IMR-90 (cell line): ENCODE measurements at regions not wholly inside any gene's neighbourhood (a gene's known extent, or its start where the extent isn't known, plus 50 kb on each side); places are given as distances from the start of the nearest gene placed in this dataset.

Experiments
- ATAC-seq: fragments of 200-7000 bp; cut with Tn5 transposase; 2 replicates; pipeline ENCODE4 v1.9.1; 2020; ENCODE audit warnings: low read depth, mild to moderate bottlenecking, moderate library complexity
- BruUV-seq: library from RNA; stranded (reverse); fragments of 400-500 nt; replicated peaks from 2 replicates; lab custom pipeline; 2021; lab: Mats Ljungman, UMichigan
- CTCF ChIA-PET: fragments of 300-600 bp; formaldehyde crosslinking; extraction: SDS; loops from one replicate; lab custom pipeline; 2021; ENCODE audit warnings: antibody characterized with exemption; lab: Yijun Ruan, JAX
- POLR2A ChIA-PET: fragments of 300-600 bp; sonication (Branson Sonifier 250); formaldehyde crosslinking; loops from one replicate; lab custom pipeline; 2022; ENCODE audit warnings: antibody characterized with exemption; ENCODE audit not compliant: unreplicated experiment; lab: Charles Lee
- DNase-seq: peaks from one replicate; pipeline ENCODE4 v3.0.0; 2013
- H2AFZ ChIP-seq: replicated peaks from 2 replicates; pipeline ENCODE3; 2013; ENCODE audit warnings: low read length, mild to moderate bottlenecking; ENCODE audit not compliant: poor library complexity
- H2AK5ac ChIP-seq: 2 replicates; pipeline ENCODE4 v1.6.1; 2013; ENCODE audit warnings: low read depth, low read length, inconsistent platforms
- H2AK9ac ChIP-seq: replicated peaks from 2 replicates; pipeline ENCODE3; 2013; ENCODE audit warnings: mild to moderate bottlenecking, low read depth, low read length, moderate library complexity; ENCODE audit not compliant: poor library complexity
- H2BK120ac ChIP-seq: 2 replicates; pipeline ENCODE4 v1.6.1; 2013; ENCODE audit warnings: low read depth, low read length, inconsistent platforms
- H2BK15ac ChIP-seq: 3 replicates; pipeline ENCODE4 v1.6.1; 2013; ENCODE audit warnings: low read depth, low read length, inconsistent platforms
- H2BK20ac ChIP-seq: 2 replicates; pipeline ENCODE4 v1.6.1; 2013; ENCODE audit warnings: low read depth, mild to moderate bottlenecking, inconsistent platforms, low read length, moderate library complexity
- H2BK5ac ChIP-seq: 2 replicates; pipeline ENCODE4 v1.6.1; 2013; ENCODE audit warnings: mild to moderate bottlenecking, low read depth, low read length, inconsistent platforms; ENCODE audit not compliant: poor library complexity, severe bottlenecking
- H3K14ac ChIP-seq: replicated peaks from 2 replicates; pipeline ENCODE4 v1.6.1; 2013; ENCODE audit warnings: low read depth, low read length, inconsistent platforms
- H3K18ac ChIP-seq: 2 replicates; pipeline ENCODE4 v1.6.1; 2013; ENCODE audit warnings: low read depth, low read length, control low read depth
- H3K23ac ChIP-seq: 2 replicates; pipeline ENCODE4 v1.6.1; 2013; ENCODE audit warnings: low read depth, low read length, inconsistent platforms
- H3K27ac ChIP-seq: 2 replicates; pipeline ENCODE4 v1.5.1; 2013; ENCODE audit warnings: mild to moderate bottlenecking, control low read depth, low read length; ENCODE audit not compliant: insufficient read depth
- H3K27me3 ChIP-seq: 2 replicates; pipeline ENCODE4 v1.6.1; 2013; ENCODE audit warnings: low read length; ENCODE audit not compliant: control insufficient read depth, insufficient read depth
- H3K36me3 ChIP-seq: 2 replicates; pipeline ENCODE4 v1.6.1; 2013; ENCODE audit warnings: low read length, mixed read lengths; ENCODE audit not compliant: control insufficient read depth, insufficient read depth
- H3K4ac ChIP-seq: 2 replicates; pipeline ENCODE4 v1.6.1; 2013; ENCODE audit warnings: low read depth, low read length, inconsistent platforms
- H3K4me1 ChIP-seq: 2 replicates; pipeline ENCODE4 v1.6.1; 2013; ENCODE audit warnings: low read length, mixed read lengths; ENCODE audit not compliant: control insufficient read depth, insufficient read depth
- H3K4me2 ChIP-seq: 2 replicates; pipeline ENCODE4 v1.6.1; 2013; ENCODE audit warnings: low read depth, mild to moderate bottlenecking, control low read depth, low read length, moderate library complexity
- H3K4me3 ChIP-seq: 2 replicates; pipeline ENCODE4 v1.5.1; 2013; ENCODE audit warnings: low read depth, mild to moderate bottlenecking, control low read depth, low read length, moderate library complexity; ENCODE audit not compliant: insufficient read depth
- H3K56ac ChIP-seq: 2 replicates; pipeline ENCODE4 v1.6.1; 2013; ENCODE audit warnings: low read length, inconsistent platforms; ENCODE audit not compliant: insufficient read depth; ENCODE audit errors: extremely low read depth
- H3K79me1 ChIP-seq, 2 experiments: 2 replicates each; pipeline ENCODE4 v1.6.1; 2013; ENCODE audit warnings: low read length in 2 of 2, inconsistent platforms in 1 of 2, low read depth in 1 of 2
- H3K9ac ChIP-seq: 2 replicates; pipeline ENCODE4 v1.6.1; 2013; ENCODE audit warnings: low read depth, low read length, control low read depth
- H3K9me1 ChIP-seq: 2 replicates; pipeline ENCODE4 v1.6.1; 2013; ENCODE audit warnings: low read length, inconsistent platforms; ENCODE audit not compliant: insufficient read depth
- H3K9me3 ChIP-seq: 2 replicates; pipeline ENCODE4 v1.6.1; 2013; ENCODE audit warnings: low read length; ENCODE audit not compliant: control insufficient read depth, insufficient read depth
- H4K20me1 ChIP-seq: 2 replicates; pipeline ENCODE4 v1.6.1; 2013; ENCODE audit warnings: low read length, inconsistent platforms; ENCODE audit not compliant: insufficient read depth
- H4K5ac ChIP-seq: 2 replicates; pipeline ENCODE4 v1.6.1; 2013; ENCODE audit warnings: mild to moderate bottlenecking, low read depth, low read length, control low read depth
- H4K8ac ChIP-seq, 2 experiments: 2 replicates each; pipeline ENCODE4 v1.6.1; 2013; ENCODE audit warnings: low read depth in 2 of 2, low read length in 2 of 2, control low read depth in 1 of 2, inconsistent platforms in 1 of 2
- H4K91ac ChIP-seq: 2 replicates; pipeline ENCODE4 v1.6.1; 2013; ENCODE audit warnings: low read depth, low read length, inconsistent platforms; ENCODE audit not compliant: insufficient read depth
- CEBPB ChIP-seq: IDR thresholded peaks from 2 replicates; pipeline ENCODE4 v1.6.1; 2012; ENCODE audit warnings: low read depth, low read length, improper control_type of control experiment
- CHD1 ChIP-seq: IDR thresholded peaks from 2 replicates; pipeline ENCODE4 v1.6.1; 2012; ENCODE audit warnings: low read depth, low read length, improper control_type of control experiment
- ELK1 ChIP-seq: fragments of 150-350 bp; IDR thresholded peaks from 2 replicates; pipeline ENCODE4 v1.6.1; 2016; ENCODE audit warnings: low read depth, mild to moderate bottlenecking, low read length, moderate library complexity, borderline replicate concordance
- FOS ChIP-seq: fragments of 150-350 bp; IDR thresholded peaks from 2 replicates; pipeline ENCODE4 v1.6.1; 2016; ENCODE audit warnings: low read depth, low read length
- MXI1 ChIP-seq: IDR thresholded peaks from 2 replicates; pipeline ENCODE4 v1.6.1; 2012; ENCODE audit warnings: low read depth, mild to moderate bottlenecking, low read length, moderate library complexity, borderline replicate concordance
- POLR2A ChIP-seq: IDR thresholded peaks from 2 replicates; pipeline ENCODE4 v1.6.1; 2012; ENCODE audit warnings: mild to moderate bottlenecking, low read depth, low read length
- RFX5 ChIP-seq: IDR thresholded peaks from 2 replicates; pipeline ENCODE4 v1.8.0; 2012; ENCODE audit warnings: low read depth, mild to moderate bottlenecking, low read length, moderate library complexity
- SMC3 ChIP-seq: fragments of 150-350 bp; IDR thresholded peaks from 2 replicates; pipeline ENCODE4 v1.6.1; 2016; ENCODE audit warnings: low read depth, mild to moderate bottlenecking, antibody characterized with exemption, low read length, moderate library complexity
- WGBS, 2 experiments: methylation state at CpG; one replicate each; pipeline versions ENCODE4 v1.1.5 to v1.1.7; 2013; ENCODE audit warnings: missing lambda C conversion rate in 2 of 2; ENCODE audit not compliant: insufficient read length in 1 of 2; ENCODE audit errors: extremely low coverage in 2 of 2; 5-methylcytosine and 5-hydroxymethylcytosine counted together
- dilution Hi-C: fragments of 300-500 bp; cut with HindIII; formaldehyde crosslinking; loops from one replicate; pipeline ENCODE4 v1.14.3; 2018; ENCODE audit warnings: low sequenced_read_pairs; ENCODE audit not compliant: unreplicated experiment
- in situ Hi-C: fragments of 300-500 bp; cut with MboI; formaldehyde crosslinking; loops from 3 replicates; pipeline ENCODE4 v1.14.3; 2019; ENCODE audit warnings: low sequenced_read_pairs, inconsistent platforms, mixed read lengths
- intact Hi-C: fragments of 100-400 bp; cut with micrococcal nuclease; formaldehyde crosslinking; loops from 2 replicates; pipeline ENCODE4 v1.10.0; 2022
- TF ChIP-seq, protein P1 (sequence below): conservative IDR thresholded peaks from 2 replicates; pipeline ENCODE4 v1.5.1; 2012; ENCODE audit warnings: mild to moderate bottlenecking, low read depth, low read length, improper control_type of control experiment

DNA sequence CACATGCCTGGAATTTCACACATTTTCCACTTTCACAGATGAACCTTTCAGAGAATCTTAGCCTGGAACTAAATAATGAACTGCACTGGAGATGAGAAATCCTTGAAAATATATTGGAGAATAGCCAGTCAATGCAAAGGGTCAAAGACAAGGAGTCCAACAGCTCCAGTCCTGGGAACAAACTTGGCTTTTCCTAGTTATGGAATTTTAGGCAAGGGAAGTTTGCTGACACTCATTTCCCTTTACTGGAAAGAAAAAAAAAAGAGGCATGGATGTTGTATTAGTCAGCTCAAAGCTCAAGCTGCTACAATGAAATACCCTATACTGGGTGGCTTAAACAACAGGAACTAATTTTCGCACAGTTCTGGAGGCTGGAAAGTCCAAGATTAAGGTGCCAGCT, 690.8 kb upstream of the ARPP21 start:
- no peak overlapping the region for H2AK9ac ChIP-seq
- H4K20me1 ChIP-seq, result no peaks in the 10 kb centered on the region
- H2AFZ ChIP-seq, result no peak overlapping the region
- H2AK5ac ChIP-seq, result no peak overlapping the region
- TF ChIP-seq RFX5 (no peak), POLR2A (no peak), MXI1 (no peak), FOS (no peak), ELK1 (no peak), CEBPB (no peak), CHD1 (no peak), SMC3 (no peak)
- TF ChIP-seq, protein P1, sequence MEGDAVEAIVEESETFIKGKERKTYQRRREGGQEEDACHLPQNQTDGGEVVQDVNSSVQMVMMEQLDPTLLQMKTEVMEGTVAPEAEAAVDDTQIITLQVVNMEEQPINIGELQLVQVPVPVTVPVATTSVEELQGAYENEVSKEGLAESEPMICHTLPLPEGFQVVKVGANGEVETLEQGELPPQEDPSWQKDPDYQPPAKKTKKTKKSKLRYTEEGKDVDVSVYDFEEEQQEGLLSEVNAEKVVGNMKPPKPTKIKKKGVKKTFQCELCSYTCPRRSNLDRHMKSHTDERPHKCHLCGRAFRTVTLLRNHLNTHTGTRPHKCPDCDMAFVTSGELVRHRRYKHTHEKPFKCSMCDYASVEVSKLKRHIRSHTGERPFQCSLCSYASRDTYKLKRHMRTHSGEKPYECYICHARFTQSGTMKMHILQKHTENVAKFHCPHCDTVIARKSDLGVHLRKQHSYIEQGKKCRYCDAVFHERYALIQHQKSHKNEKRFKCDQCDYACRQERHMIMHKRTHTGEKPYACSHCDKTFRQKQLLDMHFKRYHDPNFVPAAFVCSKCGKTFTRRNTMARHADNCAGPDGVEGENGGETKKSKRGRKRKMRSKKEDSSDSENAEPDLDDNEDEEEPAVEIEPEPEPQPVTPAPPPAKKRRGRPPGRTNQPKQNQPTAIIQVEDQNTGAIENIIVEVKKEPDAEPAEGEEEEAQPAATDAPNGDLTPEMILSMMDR, result no peak
- no peak overlapping the region for H3K4ac ChIP-seq
- H2BK120ac ChIP-seq, result no peak overlapping the region
- no CpG with 5 or more reads among the region's 1 CpG for WGBS, 2 experiments
- H3K18ac ChIP-seq, result no peak overlapping the region
- H3K14ac ChIP-seq, result no peak overlapping the region
- peaks cover 4% of the 10 kb centered on the region for H3K9me3 ChIP-seq
- DNase-seq (no peak), ATAC-seq (no peak)
- no peak overlapping the region for H3K27ac ChIP-seq
- BruUV-seq, result no TSS peak
- H3K56ac ChIP-seq, result no peak overlapping the region
- no peak overlapping the region for H4K8ac ChIP-seq
- H4K5ac ChIP-seq, result no peak overlapping the region
- no peak overlapping the region for H2BK15ac ChIP-seq
- H2BK20ac ChIP-seq, result no peak overlapping the region
- no peaks in the 10 kb centered on the region for H3K9me1 ChIP-seq
- no peaks in the 10 kb centered on the region for H3K4me1 ChIP-seq
- no peak overlapping the region for H3K9ac ChIP-seq
- ChIA-PET POLR2A (no interaction called here), CTCF (interaction anchor here (0.6 kb wide), 1 partner anchor 676 kb away, joined by 3 read pairs; no protein-coding TSS in a partner anchor)
- no peak overlapping the region for H3K4me2 ChIP-seq
- no peak overlapping the region for H2BK5ac ChIP-seq
- dilution Hi-C loops, result no loop called here
- H3K36me3 ChIP-seq, result no peaks in the 10 kb centered on the region
- H3K79me1 ChIP-seq, result no peaks in the 10 kb centered on the region
- in situ Hi-C loops, result no loop called here
- intact Hi-C loops, result no loop called here
- H3K23ac ChIP-seq, result no peak overlapping the region
- no peak overlapping the region for H4K91ac ChIP-seq
- no peaks in the 10 kb centered on the region for H3K27me3 ChIP-seq
- no peak overlapping the region for H3K4me3 ChIP-seq
